SK-N-SH (cell line): ENCODE measurements at regions not wholly inside any gene's neighbourhood (a gene's known extent, or its start where the extent isn't known, plus 50 kb on each side); places are given as distances from the start of the nearest gene placed in this dataset.

Source experiments
- CTCF ChIA-PET: fragments of 300-600, 350-600 bp; formaldehyde crosslinking; extraction: SDS; loops from one replicate; lab custom pipeline; 2021; lab: Yijun Ruan, JAX
- POLR2A ChIA-PET: fragments of 350-600 bp; sonication (Branson Sonifier 250); formaldehyde crosslinking; extraction: SDS; loops from one replicate; lab custom pipeline; 2020; ENCODE audit warnings: antibody characterized with exemption, inconsistent platforms; lab: Yijun Ruan, JAX
- DNase-seq: peaks from one replicate; pipeline ENCODE4 v3.0.0; 2012
- H2AFZ ChIP-seq: fragments of 200-600 bp; sonication (generic); 2 replicates; pipeline ENCODE4 v1.8.1; 2016; ENCODE audit warnings: antibody characterized with exemption, mild to moderate bottlenecking, low read depth
- H3F3A ChIP-seq: fragments of 200-600 bp; sonication (generic); replicated peaks from 2 replicates; pipeline ENCODE3; 2016; ENCODE audit warnings: antibody characterized with exemption, mild to moderate bottlenecking; ENCODE audit not compliant: insufficient read depth
- H3K27ac ChIP-seq, 2 experiments: fragments of 200-500 bp in 1 of 2; fragments of 200-600 bp in 1 of 2; sonication (Bioruptor generic) in 1 of 2; sonication (generic), shearing (Covaris generic) in 1 of 2; 2 replicates each; pipeline versions ENCODE4 v1.5.1 to v1.6.1; 2014 to 2016; ENCODE audit warnings: low read depth in 2 of 2, inconsistent platforms in 1 of 2, low read length in 1 of 2, mild to moderate bottlenecking in 1 of 2, mixed read lengths in 1 of 2
- H3K27me3 ChIP-seq: fragments of 200-600 bp; sonication (generic), shearing (Covaris generic); 2 replicates; pipeline ENCODE4 v1.6.1; 2016; ENCODE audit warnings: mixed run types; ENCODE audit not compliant: insufficient read depth
- H3K36me3 ChIP-seq, 2 experiments: fragments of 200-500 bp in 1 of 2; fragments of 200-600 bp in 1 of 2; sonication (Bioruptor generic) in 1 of 2; sonication (generic) in 1 of 2; replicated peaks in 1 of 2; 2 replicates each; pipeline versions ENCODE3 to v1.5.1; 2014 to 2016; ENCODE audit warnings: low read length in 1 of 2, mild to moderate bottlenecking in 1 of 2; ENCODE audit not compliant: insufficient read depth in 2 of 2, control insufficient read depth in 1 of 2
- H3K4me1 ChIP-seq, 2 experiments: fragments of 200-500 bp in 1 of 2; fragments of 200-600 bp in 1 of 2; sonication (Bioruptor generic) in 1 of 2; sonication (generic), shearing (Covaris generic) in 1 of 2; 2 replicates each; pipeline versions ENCODE4 v1.5.1 to v1.6.1; 2014 to 2016; ENCODE audit warnings: low read depth in 1 of 2, low read length in 1 of 2, mixed run types in 1 of 2; ENCODE audit not compliant: insufficient read depth in 2 of 2, control insufficient read depth in 1 of 2
- H3K4me2 ChIP-seq: fragments of 200-600 bp; sonication (generic), shearing (Covaris generic); 2 replicates; pipeline ENCODE4 v1.6.1; 2017; ENCODE audit warnings: mixed run types
- H3K4me3 ChIP-seq, 2 experiments: fragments of 200-500 bp in 1 of 2; fragments of 200-600 bp in 1 of 2; sonication (Bioruptor generic) in 1 of 2; sonication (generic), shearing (Covaris generic) in 1 of 2; 2 replicates each; pipeline versions ENCODE4 v1.5.1 to v1.8.1; 2014 to 2016; ENCODE audit warnings: low read depth in 2 of 2, inconsistent platforms in 1 of 2, low read length in 1 of 2, mild to moderate bottlenecking in 1 of 2, mixed read lengths in 1 of 2, moderate library complexity in 1 of 2
- H3K79me2 ChIP-seq: fragments of 200-600 bp; sonication (generic); 2 replicates; pipeline ENCODE4 v1.8.1; 2017; ENCODE audit warnings: mild to moderate bottlenecking; ENCODE audit not compliant: insufficient read depth
- H3K9ac ChIP-seq: fragments of 200-600 bp; sonication (generic); 2 replicates; pipeline ENCODE4 v1.6.1; 2017; ENCODE audit warnings: mixed run types
- H3K9me2 ChIP-seq: fragments of 200-600 bp; sonication (generic); 2 replicates; pipeline ENCODE4 v1.6.1; 2017; ENCODE audit warnings: mixed run types
- H3K9me3 ChIP-seq: fragments of 200-600 bp; sonication (generic); 2 replicates; pipeline ENCODE4 v1.6.1; 2017; ENCODE audit warnings: mixed run types, mild to moderate bottlenecking, moderate library complexity
- H4K20me1 ChIP-seq: fragments of 200-600 bp; sonication (generic); 2 replicates; pipeline ENCODE4 v1.6.1; 2017; ENCODE audit warnings: mild to moderate bottlenecking, mixed run types; ENCODE audit not compliant: insufficient read depth
- CTCF ChIP-seq: fragments of 200-600 bp; sonication (generic); IDR thresholded peaks from 2 replicates; pipeline ENCODE4 v1.6.1; 2017; ENCODE audit warnings: antibody characterized with exemption, mild to moderate bottlenecking, moderate library complexity
- ELF1 ChIP-seq: IDR thresholded peaks from 2 replicates; pipeline ENCODE4 v1.4.0; 2012
- FOXM1 ChIP-seq: IDR thresholded peaks from 2 replicates; pipeline ENCODE4 v1.4.0; 2012; ENCODE audit warnings: low read depth, mild to moderate bottlenecking
- MAX ChIP-seq: IDR thresholded peaks from 2 replicates; pipeline ENCODE4 v1.4.0; 2012; ENCODE audit warnings: low read depth
- RAD21 ChIP-seq: IDR thresholded peaks from 2 replicates; pipeline ENCODE4 v1.6.1; 2012; ENCODE audit warnings: mild to moderate bottlenecking, low read length
- RCOR1 ChIP-seq: fragments of 150-350 bp; IDR thresholded peaks from 2 replicates; pipeline ENCODE4 v1.6.1; 2017; ENCODE audit warnings: antibody characterized with exemption, low read length
- RFX5 ChIP-seq: IDR thresholded peaks from 2 replicates; pipeline ENCODE4 v1.6.1; 2012; ENCODE audit warnings: mild to moderate bottlenecking, improper control_type of control experiment, low read length
- TAF1 ChIP-seq: IDR thresholded peaks from 2 replicates; pipeline ENCODE4 v1.6.1; 2012; ENCODE audit warnings: low read depth, mild to moderate bottlenecking, low read length, moderate library complexity, borderline replicate concordance
- USF2 ChIP-seq: fragments of 150-350 bp; IDR thresholded peaks from 2 replicates; pipeline ENCODE4 v1.6.1; 2017; ENCODE audit warnings: antibody characterized with exemption, low read length, low read depth, borderline replicate concordance
- ZBTB33 ChIP-seq: IDR thresholded peaks from 2 replicates; pipeline ENCODE4 v1.4.0; 2012; ENCODE audit warnings: low read depth, borderline replicate concordance
- WGBS: methylation state at CpG from one replicate; pipeline ENCODE4 v1.1.6; 2017; ENCODE audit warnings: low lambda C conversion rate; 5-methylcytosine and 5-hydroxymethylcytosine counted together

GRCh38 chr2:60152226-60152833 is 401.1 kb downstream of the BCL11A start:
- H3K9me3 ChIP-seq = peaks cover 9% of the 10 kb centered on the region; the same call in 1 of the 2 replicates
- H4K20me1 ChIP-seq = no peaks in the 10 kb centered on the region
- H3K4me1 ChIP-seq = no peaks in the 10 kb centered on the region
- no peak overlapping the region for H3K4me2 ChIP-seq
- H3K79me2 ChIP-seq = no peaks in the 10 kb centered on the region
- no peaks in the 10 kb centered on the region for H3K27me3 ChIP-seq
- no peak overlapping the region for H3K9ac ChIP-seq
- CTCF ChIA-PET = no interaction called here
- WGBS = 22% methylated on average over 4 of the region's 4 CpGs
- H3K4me3 ChIP-seq = peak overlapping the region in 1 of 2 experiments; percentile 7; a peak in 1 of 4 replicates
- POLR2A ChIA-PET = no interaction called here
- H3K9me2 ChIP-seq = no peaks in the 10 kb centered on the region
- peak; percentile 55 for TF ChIP-seq RAD21
- peak; percentile 65 for TF ChIP-seq CTCF
- no peak for TF ChIP-seq RFX5
- DNase-seq = no peak
- H2AFZ ChIP-seq = no peak overlapping the region
- no peaks in the 10 kb centered on the region for H3K36me3 ChIP-seq
- no peaks in the 10 kb centered on the region for H3F3A ChIP-seq
- H3K27ac ChIP-seq = no peak overlapping the region

- no peaks in the 10 kb centered on the region for H3K9me2 ChIP-seq
- no peak overlapping the region for H3K4me2 ChIP-seq
- no peak overlapping the region for H3K9ac ChIP-seq
- H3K27me3 ChIP-seq = no peaks in the 10 kb centered on the region
- no peaks in the 10 kb centered on the region for H3K4me1 ChIP-seq
- no peak overlapping the region for H3K4me3 ChIP-seq
- H3K27ac ChIP-seq = no peak overlapping the region
- CTCF ChIA-PET = interaction anchor here (1.1 kb wide), 1 partner anchor 433 kb away, joined by 3 read pairs; no protein-coding TSS in a partner anchor
- no peak overlapping the region for H2AFZ ChIP-seq
- H3F3A ChIP-seq = no peaks in the 10 kb centered on the region
- no peaks in the 10 kb centered on the region for H4K20me1 ChIP-seq
- H3K36me3 ChIP-seq = no peaks in the 10 kb centered on the region
- POLR2A ChIA-PET = no interaction called here
- WGBS = 11% methylated on average over 1 of the region's 1 CpG
- peaks cover 9% of the 10 kb centered on the region; the same call in 1 of the 2 replicates for H3K9me3 ChIP-seq
- TF ChIP-seq CTCF (no peak), FOXM1 (no peak), ELF1 (no peak), TAF1 (no peak), USF2 (no peak), MAX (no peak), RCOR1 (no peak), ZBTB33 (no peak)
- no peaks in the 10 kb centered on the region for H3K79me2 ChIP-seq
- DNase-seq = no peak
Measured at GRCh38 chr2:60149176-60149575, 404.3 kb downstream of the BCL11A start.
